ENCODE measurements at regions not wholly inside any gene's neighbourhood (a gene's known extent, or its start where the extent isn't known, plus 50 kb on each side); places are given as distances from the start of the nearest gene placed in this dataset.

DNA sequence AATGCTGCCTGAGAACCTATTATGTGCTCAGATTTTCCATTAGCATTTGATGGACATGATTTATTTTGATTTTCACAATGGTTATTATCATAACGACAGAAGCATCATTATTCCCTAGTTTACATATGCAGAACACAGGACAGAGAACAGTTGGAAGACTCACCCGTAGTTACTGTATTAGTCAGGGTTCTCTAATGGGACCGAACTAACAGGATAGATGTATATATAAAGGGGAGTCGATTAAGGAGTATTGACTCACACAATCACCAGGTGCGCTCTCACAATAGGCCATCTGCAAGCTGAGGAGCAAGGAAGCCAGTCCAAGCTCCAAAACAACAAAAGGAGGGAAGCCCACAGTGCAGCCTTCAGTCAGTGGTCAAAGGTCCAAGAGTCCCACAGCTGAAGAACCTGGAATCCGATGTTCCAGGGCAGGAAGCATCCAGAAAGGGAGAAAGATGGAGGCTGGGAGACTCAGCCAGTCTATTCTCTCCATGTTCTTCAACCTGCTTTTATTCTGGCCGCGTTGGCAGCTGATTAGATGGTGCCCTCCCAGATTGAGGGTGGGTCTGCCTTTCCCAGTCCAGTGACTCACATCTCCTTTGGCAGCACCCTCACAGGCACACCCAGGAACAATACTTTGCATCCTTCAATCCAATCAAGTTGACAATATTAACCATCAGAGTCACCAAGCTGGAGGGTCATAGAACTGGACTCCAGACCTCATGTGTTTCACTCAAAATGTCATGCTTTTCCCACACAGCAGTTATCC is 92.7 kb upstream of the XYLT1 start:
- TF ChIP-seq, protein P1, sequence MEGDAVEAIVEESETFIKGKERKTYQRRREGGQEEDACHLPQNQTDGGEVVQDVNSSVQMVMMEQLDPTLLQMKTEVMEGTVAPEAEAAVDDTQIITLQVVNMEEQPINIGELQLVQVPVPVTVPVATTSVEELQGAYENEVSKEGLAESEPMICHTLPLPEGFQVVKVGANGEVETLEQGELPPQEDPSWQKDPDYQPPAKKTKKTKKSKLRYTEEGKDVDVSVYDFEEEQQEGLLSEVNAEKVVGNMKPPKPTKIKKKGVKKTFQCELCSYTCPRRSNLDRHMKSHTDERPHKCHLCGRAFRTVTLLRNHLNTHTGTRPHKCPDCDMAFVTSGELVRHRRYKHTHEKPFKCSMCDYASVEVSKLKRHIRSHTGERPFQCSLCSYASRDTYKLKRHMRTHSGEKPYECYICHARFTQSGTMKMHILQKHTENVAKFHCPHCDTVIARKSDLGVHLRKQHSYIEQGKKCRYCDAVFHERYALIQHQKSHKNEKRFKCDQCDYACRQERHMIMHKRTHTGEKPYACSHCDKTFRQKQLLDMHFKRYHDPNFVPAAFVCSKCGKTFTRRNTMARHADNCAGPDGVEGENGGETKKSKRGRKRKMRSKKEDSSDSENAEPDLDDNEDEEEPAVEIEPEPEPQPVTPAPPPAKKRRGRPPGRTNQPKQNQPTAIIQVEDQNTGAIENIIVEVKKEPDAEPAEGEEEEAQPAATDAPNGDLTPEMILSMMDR (IDR thresholded peaks at IDR 0.05): no peak
- TF ChIP-seq POLR2A (IDR thresholded peaks at IDR 0.05): no peak
